NCI-H526 (cell line): ENCODE measurements at regions not wholly inside any gene's neighbourhood (a gene's known extent, or its start where the extent isn't known, plus 50 kb on each side); places are given as distances from the start of the nearest gene placed in this dataset.

Experiments used
- DNase-seq, 2 experiments: peaks; one replicate each; lab custom pipeline; 2025; lab: John Stamatoyannopoulos, UW

- DNase-seq = no peak
Measured at GRCh38 chr5:54717459-54717858, 199.9 kb downstream of the SNX18 start.

GRCh38 chr5:54713923-54714581 lies 196.5 kb downstream of the SNX18 start:
- DNase-seq = no peak

- no peak for DNase-seq
Measured at GRCh38 chr5:54709096-54709495, 191.5 kb downstream of the SNX18 start.

- no peak for DNase-seq
Measured at GRCh38 chr5:54707841-54708240, 190.3 kb downstream of the SNX18 start.

- no peak for DNase-seq
Measured at GRCh38 chr5:54705994-54706653, 188.6 kb downstream of the SNX18 start.

- no peak for DNase-seq
Measured at GRCh38 chr5:54704825-54705224, 187.3 kb downstream of the SNX18 start.

GRCh38 chr5:54704333-54704732 lies 186.8 kb downstream of the SNX18 start:
- no peak for DNase-seq

- DNase-seq = no peak
Measured at GRCh38 chr5:54703565-54704255, 186.2 kb downstream of the SNX18 start.

- no peak for DNase-seq
Measured at GRCh38 chr5:54703133-54703532, 185.6 kb downstream of the SNX18 start.

- no peak for DNase-seq
Measured at GRCh38 chr5:54702470-54702869, 184.9 kb downstream of the SNX18 start.

GRCh38 chr5:54700986-54701578 lies 183.5 kb downstream of the SNX18 start:
- no peak for DNase-seq

- no peak for DNase-seq
Measured at GRCh38 chr5:54696931-54697330, 179.4 kb downstream of the SNX18 start.

GRCh38 chr5:54696346-54696745 lies 178.8 kb downstream of the SNX18 start:
- DNase-seq = no peak

GRCh38 chr5:54695198-54695966 lies 177.8 kb downstream of the SNX18 start:
- no peak for DNase-seq

- no peak for DNase-seq
Measured at GRCh38 chr5:54693936-54694657, 176.5 kb downstream of the SNX18 start.

- DNase-seq = no peak
Measured at GRCh38 chr5:54692631-54693030, 175.1 kb downstream of the SNX18 start.

GRCh38 chr5:54691656-54692055 lies 174.1 kb downstream of the SNX18 start:
- no peak for DNase-seq

- no peak for DNase-seq
Measured at GRCh38 chr5:54689411-54690251, 172.1 kb downstream of the SNX18 start.

GRCh38 chr5:54680998-54681397 lies 163.4 kb downstream of the SNX18 start:
- DNase-seq = no peak

- no peak for DNase-seq
Measured at GRCh38 chr5:54679686-54680085, 162.1 kb downstream of the SNX18 start.

- DNase-seq = no peak
Measured at GRCh38 chr5:54678737-54679136, 161.2 kb downstream of the SNX18 start.
